K562 (cell line): ENCODE measurements at regions not wholly inside any gene's neighbourhood (a gene's known extent, or its start where the extent isn't known, plus 50 kb on each side); places are given as distances from the start of the nearest gene placed in this dataset.

Source experiments
- ARID3B ChIP-seq: fragments of 250-450 bp; sonication (Bioruptor Pico); IDR thresholded peaks from 2 replicates; pipeline ENCODE4 v1.4.0; 2020; ENCODE audit warnings: borderline replicate concordance
- CCAR2 ChIP-seq: fragments of 200-400 bp; formaldehyde crosslinking; IDR thresholded peaks from 2 replicates; pipeline ENCODE4 v1.6.1; 2017; ENCODE audit warnings: mild to moderate bottlenecking, low read depth, low read length
- CHD4 ChIP-seq: fragments of 200-600 bp; sonication (generic); IDR thresholded peaks from 3 replicates; pipeline ENCODE4 v1.6.1; 2012; ENCODE audit warnings: low read depth, mild to moderate bottlenecking, mixed read lengths, low read length, inconsistent platforms; ENCODE audit not compliant: insufficient read depth, insufficient replicate concordance, poor library complexity, severe bottlenecking
- DPF2 ChIP-seq: fragments of 450-650 bp; IDR thresholded peaks from 2 replicates; pipeline ENCODE4 v1.6.1; 2016
- EZH2 ChIP-seq: IDR thresholded peaks from 2 replicates; pipeline ENCODE4 v1.6.1; 2012; ENCODE audit warnings: low read depth, mild to moderate bottlenecking, inconsistent platforms, low read length, borderline replicate concordance
- ILF3 ChIP-seq: fragments of 450-650 bp; IDR thresholded peaks from 2 replicates; pipeline ENCODE4 v1.6.1; 2018; ENCODE audit warnings: antibody characterized with exemption, mild to moderate bottlenecking, moderate library complexity, borderline replicate concordance
- LEF1 ChIP-seq: fragments of 450-650 bp; IDR thresholded peaks from 2 replicates; pipeline ENCODE4 v1.6.1; 2016; ENCODE audit warnings: mild to moderate bottlenecking
- NFRKB ChIP-seq: fragments of 450-650 bp; IDR thresholded peaks from 2 replicates; pipeline ENCODE4 v1.6.1; 2016; ENCODE audit warnings: low read depth
- PHB2 ChIP-seq: fragments of 450-650 bp; IDR thresholded peaks from 2 replicates; pipeline ENCODE4 v1.6.1; 2017; ENCODE audit warnings: low read depth
- TBP ChIP-seq: optimal IDR thresholded peaks from 2 replicates; pipeline ENCODE3; 2011; ENCODE audit warnings: low read depth, low read length, improper control_type of control experiment
- TEAD2 ChIP-seq: fragments of 450-650 bp; IDR thresholded peaks from 2 replicates; pipeline ENCODE4 v1.6.1; 2016; ENCODE audit warnings: missing genetic modification characterization, control low read depth, missing compliant biosample characterization
- ZBTB7A ChIP-seq: IDR thresholded peaks from 2 replicates; pipeline ENCODE4 v1.6.1; 2011; ENCODE audit warnings: low read depth, mild to moderate bottlenecking, low read length, moderate library complexity, borderline replicate concordance; ENCODE audit not compliant: control insufficient read depth
- TF ChIP-seq, protein P1 (sequence below), 3 experiments: IDR thresholded peaks in 2 of 3; conservative IDR thresholded peaks in 1 of 3; 2 replicates each; pipeline ENCODE4 v1.5.1; 2011 to 2012; ENCODE audit warnings: low read length in 3 of 3, mild to moderate bottlenecking in 3 of 3, control low read depth in 2 of 3, improper control_type of control experiment in 1 of 3, inconsistent platforms in 1 of 3, low read depth in 1 of 3, mixed read lengths in 1 of 3, moderate library complexity in 1 of 3; ENCODE audit not compliant: insufficient read depth in 2 of 3

DNA sequence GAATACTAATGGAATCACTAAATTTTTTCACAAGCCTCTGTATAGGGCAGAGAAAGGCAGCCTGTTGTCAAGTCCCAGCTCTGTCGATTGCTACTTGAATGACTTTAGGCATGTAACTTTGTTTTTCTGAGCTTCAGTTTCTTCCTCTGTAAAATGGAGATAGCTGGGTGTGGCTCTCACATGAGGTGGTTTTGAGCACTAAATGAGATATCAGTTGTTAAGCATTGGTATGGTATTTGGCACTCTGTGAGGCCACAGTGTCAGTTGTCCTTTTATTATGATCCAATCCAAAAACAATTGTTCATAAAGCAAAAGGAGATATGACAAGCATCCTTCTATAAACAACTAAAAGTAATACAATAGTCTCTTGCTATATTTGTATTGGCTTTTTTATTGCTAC lies 120.6 kb downstream of the DUSP6 start:
- TF ChIP-seq DPF2 = no peak
- TF ChIP-seq ZBTB7A = no peak
- no peak for TF ChIP-seq ARID3B (CRISPR knock-in tag)
- TF ChIP-seq EZH2 = no peak
- no peak for TF ChIP-seq ILF3
- TF ChIP-seq CHD4 = no peak
- TF ChIP-seq, protein P1, sequence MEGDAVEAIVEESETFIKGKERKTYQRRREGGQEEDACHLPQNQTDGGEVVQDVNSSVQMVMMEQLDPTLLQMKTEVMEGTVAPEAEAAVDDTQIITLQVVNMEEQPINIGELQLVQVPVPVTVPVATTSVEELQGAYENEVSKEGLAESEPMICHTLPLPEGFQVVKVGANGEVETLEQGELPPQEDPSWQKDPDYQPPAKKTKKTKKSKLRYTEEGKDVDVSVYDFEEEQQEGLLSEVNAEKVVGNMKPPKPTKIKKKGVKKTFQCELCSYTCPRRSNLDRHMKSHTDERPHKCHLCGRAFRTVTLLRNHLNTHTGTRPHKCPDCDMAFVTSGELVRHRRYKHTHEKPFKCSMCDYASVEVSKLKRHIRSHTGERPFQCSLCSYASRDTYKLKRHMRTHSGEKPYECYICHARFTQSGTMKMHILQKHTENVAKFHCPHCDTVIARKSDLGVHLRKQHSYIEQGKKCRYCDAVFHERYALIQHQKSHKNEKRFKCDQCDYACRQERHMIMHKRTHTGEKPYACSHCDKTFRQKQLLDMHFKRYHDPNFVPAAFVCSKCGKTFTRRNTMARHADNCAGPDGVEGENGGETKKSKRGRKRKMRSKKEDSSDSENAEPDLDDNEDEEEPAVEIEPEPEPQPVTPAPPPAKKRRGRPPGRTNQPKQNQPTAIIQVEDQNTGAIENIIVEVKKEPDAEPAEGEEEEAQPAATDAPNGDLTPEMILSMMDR (IDR thresholded peaks at IDR 0.05 in 2 of 3, conservative IDR thresholded peaks at IDR 0.05 in 1 of 3; ENCODE audit: insufficient read depth in 2 of 3, low read depth in 1 of 3, low read length in 3 of 3) = no peak
- TF ChIP-seq TEAD2 (tag) = no peak
- TF ChIP-seq CCAR2 = no peak
- no peak for TF ChIP-seq NFRKB
- no peak for TF ChIP-seq LEF1
- TF ChIP-seq TBP = no peak
- TF ChIP-seq PHB2 = no peak
